WTC11 (cell line): ENCODE measurements at regions not wholly inside any gene's neighbourhood (a gene's known extent, or its start where the extent isn't known, plus 50 kb on each side); places are given as distances from the start of the nearest gene placed in this dataset.

Experiments
- ATAC-seq: fragments of 200-7000 bp; cut with Tn5 transposase; 2 replicates; pipeline ENCODE4 v1.10.0; 2021; ENCODE audit warnings: mild to moderate bottlenecking, moderate library complexity
- CTCF ChIA-PET: fragments of 300-600 bp; sonication (Branson Sonifier 250); formaldehyde crosslinking; loops from one replicate; lab custom pipeline; 2021; ENCODE audit warnings: antibody characterized with exemption; lab: Charles Lee
- POLR2A ChIA-PET: fragments of 350-600 bp; sonication (Branson Sonifier 250); formaldehyde crosslinking; loops from one replicate; lab custom pipeline; 2021; ENCODE audit warnings: antibody characterized with exemption; lab: Charles Lee
- DNase-seq: peaks from one replicate; pipeline ENCODE4 v3.0.0; 2021; ENCODE audit warnings: low spot score
- H3K27ac Mint-ChIP-seq: 2 replicates; pipeline ENCODE4 v1.8.0; 2021; ENCODE audit warnings: mixed read lengths
- H3K27me3 Mint-ChIP-seq: 2 replicates; pipeline ENCODE4 v1.8.0; 2021; ENCODE audit warnings: low read depth, mild to moderate bottlenecking, moderate library complexity, mixed read lengths
- H3K36me3 Mint-ChIP-seq: 2 replicates; pipeline ENCODE4 v1.8.0; 2021; ENCODE audit warnings: mixed read lengths
- H3K4me1 Mint-ChIP-seq: 2 replicates; pipeline ENCODE4 v1.8.0; 2022; ENCODE audit warnings: mixed read lengths
- H3K4me3 Mint-ChIP-seq: 2 replicates; pipeline ENCODE4 v1.8.0; 2021; ENCODE audit warnings: mild to moderate bottlenecking, moderate library complexity, mixed read lengths
- H3K9me3 Mint-ChIP-seq: 2 replicates; pipeline ENCODE4 v1.8.0; 2021; ENCODE audit warnings: mixed read lengths
- ATF6 ChIP-seq: sonication (generic); formaldehyde crosslinking; IDR thresholded peaks from 2 replicates; pipeline ENCODE4 v1.8.1; 2023; ENCODE audit warnings: mild to moderate bottlenecking, missing genetic modification reagents
- ELF4 ChIP-seq: sonication (generic); formaldehyde crosslinking; IDR thresholded peaks from 2 replicates; pipeline ENCODE4 v1.8.1; 2022; ENCODE audit warnings: low read depth, mild to moderate bottlenecking, moderate library complexity, missing genetic modification reagents
- FOXK1 ChIP-seq: sonication (generic); formaldehyde crosslinking; IDR thresholded peaks from 2 replicates; pipeline ENCODE4 v1.8.0; 2022; ENCODE audit warnings: mild to moderate bottlenecking, moderate library complexity, missing genetic modification reagents
- GABPB1 ChIP-seq: sonication (generic); formaldehyde crosslinking; IDR thresholded peaks from 2 replicates; pipeline ENCODE4 v1.8.1; 2023; ENCODE audit warnings: mild to moderate bottlenecking, missing genetic modification reagents
- GRHL2 ChIP-seq: fragments of 250-450 bp; sonication (Bioruptor Pico); IDR thresholded peaks from 2 replicates; pipeline ENCODE4 v1.8.0; 2022; ENCODE audit warnings: mild to moderate bottlenecking, moderate library complexity; ENCODE audit not compliant: insufficient replicate concordance, severe bottlenecking
- GTF2I ChIP-seq: fragments of 250-450 bp; sonication (Bioruptor Pico); conservative IDR thresholded peaks from 2 replicates; pipeline ENCODE4 v1.4.0; 2021; ENCODE audit warnings: mild to moderate bottlenecking
- HMGA2 ChIP-seq: fragments of 250-450 bp; sonication (Bioruptor Pico); IDR thresholded peaks from 2 replicates; pipeline ENCODE4 v1.4.0; 2021; ENCODE audit warnings: mild to moderate bottlenecking, moderate library complexity
- IRF1 ChIP-seq: sonication (generic); formaldehyde crosslinking; IDR thresholded peaks from 2 replicates; pipeline ENCODE4 v1.8.0; 2023; ENCODE audit warnings: missing genetic modification reagents
- JAZF1 ChIP-seq: fragments of 250-450 bp; sonication (Bioruptor Pico); IDR thresholded peaks from 2 replicates; pipeline ENCODE4 v1.9.0; 2021; ENCODE audit warnings: moderate library complexity, mild to moderate bottlenecking, inconsistent platforms
- JUN ChIP-seq: sonication (generic); formaldehyde crosslinking; IDR thresholded peaks from 2 replicates; pipeline ENCODE4 v1.8.0; 2023; ENCODE audit warnings: mild to moderate bottlenecking, missing genetic modification reagents
- MYBL2 ChIP-seq: sonication (generic); formaldehyde crosslinking; IDR thresholded peaks from 2 replicates; pipeline ENCODE4 v1.8.1; 2023; ENCODE audit warnings: mild to moderate bottlenecking, moderate library complexity, missing genetic modification reagents
- NR2C2 ChIP-seq: sonication (generic); formaldehyde crosslinking; IDR thresholded peaks from 2 replicates; pipeline ENCODE4 v1.8.0; 2022; ENCODE audit warnings: mild to moderate bottlenecking, missing genetic modification reagents
- PREB ChIP-seq: sonication (generic); formaldehyde crosslinking; IDR thresholded peaks from 2 replicates; pipeline ENCODE4 v1.8.1; 2022; ENCODE audit warnings: mild to moderate bottlenecking, missing genetic modification reagents, moderate library complexity, borderline replicate concordance
- RELA ChIP-seq: sonication (generic); formaldehyde crosslinking; IDR thresholded peaks from 2 replicates; pipeline ENCODE4 v1.8.1; 2022; ENCODE audit warnings: missing genetic modification reagents, mild to moderate bottlenecking, borderline replicate concordance
- SMAD4 ChIP-seq: sonication (generic); formaldehyde crosslinking; IDR thresholded peaks from 2 replicates; pipeline ENCODE4 v1.8.0; 2022; ENCODE audit warnings: mild to moderate bottlenecking, missing genetic modification reagents
- TEAD1 ChIP-seq: sonication (generic); formaldehyde crosslinking; IDR thresholded peaks from 2 replicates; pipeline ENCODE4 v1.8.0; 2022; ENCODE audit warnings: mild to moderate bottlenecking, missing genetic modification reagents
- ZNF138 ChIP-seq: sonication (generic); formaldehyde crosslinking; conservative IDR thresholded peaks from 2 replicates; pipeline ENCODE4 v1.8.1; 2022; ENCODE audit warnings: mild to moderate bottlenecking, moderate library complexity, missing genetic modification reagents
- ZNF281 ChIP-seq: sonication (generic); formaldehyde crosslinking; IDR thresholded peaks from 2 replicates; pipeline ENCODE4 v1.8.0; 2023; ENCODE audit warnings: mild to moderate bottlenecking, missing genetic modification reagents
- ZNF425 ChIP-seq: fragments of 250-450 bp; sonication (Bioruptor Pico); conservative IDR thresholded peaks from 2 replicates; pipeline ENCODE4 v1.9.0; 2021; ENCODE audit warnings: mild to moderate bottlenecking
- ZNF512 ChIP-seq: sonication (generic); formaldehyde crosslinking; IDR thresholded peaks from 2 replicates; pipeline ENCODE4 v1.8.1; 2022; ENCODE audit warnings: missing genetic modification reagents, borderline replicate concordance
- ZNF671 ChIP-seq: fragments of 250-450 bp; sonication (Bioruptor Pico); IDR thresholded peaks from 2 replicates; pipeline ENCODE4 v1.8.0; 2021; ENCODE audit warnings: mild to moderate bottlenecking

- Mint-ChIP-seq H3K4me3 (no peak overlapping the region), H3K36me3 (no peaks in the 10 kb centered on the region), H3K9me3 (no peaks in the 10 kb centered on the region), H3K27ac (no peak overlapping the region), H3K4me1 (peaks cover 13% of the 10 kb centered on the region), H3K27me3 (no peaks in the 10 kb centered on the region)
- no peak for TF ChIP-seq ZNF281
- TF ChIP-seq JAZF1 (CRISPR knock-in tag), result no peak
- TF ChIP-seq ZNF138 (CRISPR knock-in tag), result no peak
- no peak for TF ChIP-seq PREB (CRISPR knock-in tag)
- no peak for TF ChIP-seq ZNF671 (CRISPR knock-in tag)
- no peak for TF ChIP-seq HMGA2 (CRISPR knock-in tag)
- TF ChIP-seq IRF1, result no peak
- TF ChIP-seq ZNF425 (CRISPR knock-in tag), result no peak
- TF ChIP-seq NR2C2, result no peak
- no peak for TF ChIP-seq JUN
- TF ChIP-seq SMAD4 (CRISPR knock-in tag), result no peak
- TF ChIP-seq MYBL2 (CRISPR knock-in tag), result no peak
- TF ChIP-seq GRHL2 (CRISPR knock-in tag), result no peak
- DNase-seq, result no peak
- no peak for ATAC-seq
- POLR2A ChIA-PET, result no interaction called here
- CTCF ChIA-PET, result no interaction called here
Measured at GRCh38 chr7:42407021-42407710, 170.2 kb upstream of the GLI3 start.

GRCh38 chr7:42406358-42406757, 169.3 kb upstream of the GLI3 start:
- H3K4me1 Mint-ChIP-seq, result peaks cover 13% of the 10 kb centered on the region
- no peaks in the 10 kb centered on the region for H3K36me3 Mint-ChIP-seq
- H3K27ac Mint-ChIP-seq, result no peak overlapping the region
- CTCF ChIA-PET, result no interaction called here
- no peaks in the 10 kb centered on the region for H3K27me3 Mint-ChIP-seq
- H3K9me3 Mint-ChIP-seq, result no peaks in the 10 kb centered on the region
- POLR2A ChIA-PET, result no interaction called here
- DNase-seq, result no peak
- no peak for TF ChIP-seq GABPB1 (CRISPR knock-in tag)
- TF ChIP-seq, all 79 proteins: peak for 0
- H3K4me3 Mint-ChIP-seq, result no peak overlapping the region
- no peak for ATAC-seq

- H3K36me3 Mint-ChIP-seq, result no peaks in the 10 kb centered on the region
- no peaks in the 10 kb centered on the region for H3K9me3 Mint-ChIP-seq
- H3K4me3 Mint-ChIP-seq, result no peak overlapping the region
- peaks cover 16% of the 10 kb centered on the region for H3K4me1 Mint-ChIP-seq
- ATAC-seq, result no peak
- POLR2A ChIA-PET, result no interaction called here
- no peak overlapping the region for H3K27ac Mint-ChIP-seq
- no peak for TF ChIP-seq FOXK1 (CRISPR knock-in tag)
- TF ChIP-seq SMAD4 (CRISPR knock-in tag), result no peak
- TF ChIP-seq ATF6 (CRISPR knock-in tag), result no peak
- TF ChIP-seq GTF2I (CRISPR knock-in tag), result no peak
- no peak for TF ChIP-seq TEAD1 (CRISPR knock-in tag)
- no peak for TF ChIP-seq IRF1
- TF ChIP-seq RELA (CRISPR knock-in tag), result no peak
- TF ChIP-seq ZNF512 (CRISPR knock-in tag), result no peak
- TF ChIP-seq ZNF138 (CRISPR knock-in tag), result no peak
- no peak for TF ChIP-seq ELF4 (CRISPR knock-in tag)
- no peak for TF ChIP-seq MYBL2 (CRISPR knock-in tag)
- H3K27me3 Mint-ChIP-seq, result no peaks in the 10 kb centered on the region
- CTCF ChIA-PET, result no interaction called here
- no peak for DNase-seq
Measured at GRCh38 chr7:42405782-42406181, 168.8 kb upstream of the GLI3 start.
